NOMO-1 treated with dmso at 0.1 percent for 144 hours (cell line): ENCODE measurements at regions not wholly inside any gene's neighbourhood (a gene's known extent, or its start where the extent isn't known, plus 50 kb on each side); places are given as distances from the start of the nearest gene placed in this dataset.

Experiments used
- DNase-seq: peaks from one replicate; lab custom pipeline; 2025; ENCODE audit not compliant: unreplicated experiment; lab: John Stamatoyannopoulos, UW

GRCh38 chr5:23012842-23013241 lies 159.7 kb upstream of the CDH12 start:
- no peak for DNase-seq

DNA sequence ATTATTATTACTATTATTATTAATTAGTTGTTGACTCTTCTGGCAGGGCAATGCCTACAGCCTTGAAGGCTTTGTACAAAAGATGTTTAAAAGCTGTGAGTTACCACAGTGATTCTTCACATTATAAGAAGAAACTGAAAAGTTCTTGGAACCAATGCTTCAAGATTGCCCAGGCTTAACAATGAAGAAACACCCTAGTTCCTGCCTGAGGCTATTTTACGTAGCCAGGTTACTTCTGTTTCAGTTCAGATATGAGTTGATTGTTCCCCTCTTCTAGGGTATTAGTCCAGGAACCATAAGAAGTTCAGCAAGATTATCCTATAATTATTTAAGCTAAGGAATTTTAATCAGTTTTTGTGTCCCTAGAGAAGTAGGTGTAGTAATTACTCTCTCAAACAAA lies 154.6 kb upstream of the CDH12 start:
- no peak for DNase-seq

- no peak for DNase-seq
Measured at GRCh38 chr5:23007236-23007635, 154.1 kb upstream of the CDH12 start.

- DNase-seq, result no peak
Measured at GRCh38 chr5:23001120-23001519, 148.0 kb upstream of the CDH12 start.

- DNase-seq, result no peak
Measured at GRCh38 chr5:22998774-22999173, 145.6 kb upstream of the CDH12 start.

DNA sequence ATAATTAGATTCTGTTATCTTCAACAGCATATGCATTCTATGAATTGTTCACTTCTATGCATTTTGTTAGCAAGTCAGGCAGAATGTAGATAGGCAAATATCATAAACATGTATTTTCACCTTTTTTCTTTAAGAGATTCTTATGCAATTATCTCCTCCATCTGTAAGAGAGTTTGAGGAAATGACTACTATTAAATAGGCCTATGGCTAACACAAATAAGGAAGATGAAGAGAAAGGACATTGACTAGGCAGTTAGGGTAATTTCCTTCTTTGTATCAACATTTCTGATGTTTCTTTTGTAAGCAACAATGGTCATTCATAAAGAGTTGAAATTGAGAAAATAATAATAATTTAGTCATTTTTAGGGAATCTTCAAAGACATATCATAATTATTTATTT lies 145.2 kb upstream of the CDH12 start:
- DNase-seq, result no peak

DNA sequence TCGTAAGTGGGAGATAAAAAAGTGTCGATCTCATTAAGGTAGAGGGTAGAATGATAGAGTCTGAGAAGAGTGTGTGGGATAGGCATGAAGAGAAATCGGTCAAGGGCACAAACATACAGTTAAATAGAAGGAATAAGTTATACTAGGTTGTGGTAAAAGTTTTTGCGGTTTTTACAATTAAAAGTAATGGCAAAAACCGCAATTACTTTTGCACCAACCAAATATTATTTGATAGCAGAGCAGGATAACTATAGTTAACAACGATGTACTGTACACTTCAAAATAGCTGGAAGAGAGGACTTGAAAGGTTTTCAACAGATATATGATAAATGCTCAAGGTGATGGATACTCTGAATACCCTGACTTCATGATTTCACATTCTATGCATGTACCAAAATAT lies 135.8 kb upstream of the CDH12 start:
- no peak for DNase-seq

- no peak for DNase-seq
Measured at GRCh38 chr5:22986281-22986680, 133.1 kb upstream of the CDH12 start.

DNA sequence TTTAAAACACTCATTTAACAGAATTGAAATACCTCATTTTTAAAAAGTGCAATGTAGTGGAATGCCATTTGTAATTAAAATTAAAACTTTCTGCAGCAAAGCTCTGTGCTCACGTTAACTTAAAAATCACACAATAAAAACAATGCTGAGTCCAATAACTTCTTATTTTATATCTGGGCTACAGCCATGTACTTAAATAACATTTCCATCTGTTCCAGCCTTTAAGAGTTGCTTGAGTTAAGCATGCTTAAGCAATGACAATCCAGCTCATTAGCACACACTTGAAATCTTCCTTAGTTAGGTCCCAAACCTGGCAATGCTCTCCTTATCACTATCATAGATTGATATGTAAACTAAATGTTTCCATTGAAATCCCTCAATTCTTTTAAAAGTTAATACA lies 132.3 kb upstream of the CDH12 start:
- DNase-seq, result no peak

DNA sequence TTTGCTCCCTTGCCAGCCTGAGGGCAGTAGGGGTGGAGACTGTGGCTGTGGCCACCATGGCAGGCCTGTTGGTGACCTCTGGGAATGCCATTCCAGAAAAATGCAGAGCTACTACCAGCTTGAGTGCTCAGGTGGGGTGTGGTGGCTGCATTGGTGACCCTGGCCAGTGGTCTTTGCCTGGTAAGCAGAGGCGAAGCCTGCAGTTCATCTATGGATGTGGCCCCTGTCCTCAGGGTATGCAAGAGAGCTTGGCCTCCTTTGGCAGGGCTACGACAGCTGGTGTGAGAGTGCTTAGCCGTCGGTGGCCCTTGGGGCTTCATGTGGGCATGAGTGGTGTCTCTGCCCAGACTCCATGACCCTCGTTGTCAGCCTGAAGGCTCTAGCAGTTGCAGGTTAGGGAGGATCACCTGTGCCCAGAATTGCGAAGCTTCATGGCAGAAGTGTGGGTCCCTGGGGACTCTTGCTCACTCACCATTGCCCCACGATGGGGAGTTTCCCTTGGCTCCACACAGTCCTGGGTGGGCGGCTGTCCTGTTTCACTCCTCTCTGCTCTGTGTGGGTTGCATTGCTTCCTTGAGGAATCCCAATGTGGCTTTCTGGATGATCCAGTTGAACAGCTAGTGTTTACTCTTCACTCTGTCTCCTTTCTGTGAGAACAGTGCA lies 117.9 kb upstream of the CDH12 start:
- no peak for DNase-seq

GRCh38 chr5:22970491-22970890 lies 117.3 kb upstream of the CDH12 start:
- DNase-seq, result no peak

DNA sequence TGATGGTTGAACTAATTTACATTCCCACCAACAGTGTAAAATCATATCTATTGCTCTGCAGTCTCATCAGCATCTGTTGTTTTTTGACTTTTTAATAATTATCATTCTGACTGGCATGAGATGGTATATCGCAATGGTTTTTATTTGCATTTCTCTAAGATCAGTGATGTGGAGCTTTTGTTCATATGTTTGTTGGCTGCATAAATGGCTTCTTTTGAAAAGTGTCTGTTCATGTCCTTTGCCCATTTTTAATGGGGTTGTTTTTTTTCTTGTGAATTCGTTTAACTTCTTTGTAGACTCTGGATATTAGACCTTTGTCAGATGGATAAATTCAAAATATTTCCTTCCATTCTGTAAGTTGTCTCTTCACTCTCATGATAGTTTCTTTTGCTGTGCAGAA lies 115.2 kb upstream of the CDH12 start:
- no peak for DNase-seq

- no peak for DNase-seq
Measured at GRCh38 chr5:22965960-22966359, 112.8 kb upstream of the CDH12 start.

GRCh38 chr5:22964632-22965031 lies 111.5 kb upstream of the CDH12 start:
- DNase-seq, result no peak

- no peak for DNase-seq
Measured at GRCh38 chr5:22958462-22959262, 105.5 kb upstream of the CDH12 start.

DNA sequence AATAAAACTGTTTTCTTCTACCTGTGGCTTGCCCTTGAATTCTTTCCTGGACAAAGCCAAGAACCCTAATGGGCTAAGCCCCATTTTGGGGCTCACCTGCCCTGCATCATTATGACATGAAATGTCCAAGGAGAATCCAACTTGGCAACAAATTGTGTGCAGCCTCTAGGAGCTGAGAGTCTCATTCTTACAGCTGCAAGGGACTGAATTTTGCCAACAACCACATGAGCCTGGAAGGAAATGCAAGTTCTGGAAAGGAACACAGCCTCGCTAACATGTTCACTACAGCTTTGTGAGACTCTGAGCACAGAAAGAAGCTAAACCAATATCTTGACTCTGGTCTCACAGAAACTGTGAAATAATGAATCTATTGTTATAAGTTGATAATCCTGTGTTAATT lies 94.8 kb upstream of the CDH12 start:
- no peak for DNase-seq

DNA sequence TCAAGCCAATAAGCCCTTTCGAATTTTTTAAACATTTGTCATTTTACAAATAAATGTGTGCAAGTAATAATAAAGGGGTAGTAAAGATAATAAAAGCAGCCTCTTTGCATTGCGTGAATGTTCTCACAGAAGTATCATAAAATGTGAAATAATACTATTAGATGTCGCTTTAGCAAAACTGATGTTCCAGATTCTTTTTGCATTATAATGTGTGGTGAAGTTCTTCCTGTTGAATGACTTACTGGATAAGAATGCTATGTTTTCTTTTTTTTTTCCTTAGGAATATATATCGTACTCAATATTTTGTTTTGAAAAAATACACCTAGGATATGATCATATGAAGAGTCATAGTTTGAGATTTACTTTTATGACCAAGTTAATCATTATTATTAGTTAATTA lies 85.2 kb upstream of the CDH12 start:
- DNase-seq, result no peak

DNA sequence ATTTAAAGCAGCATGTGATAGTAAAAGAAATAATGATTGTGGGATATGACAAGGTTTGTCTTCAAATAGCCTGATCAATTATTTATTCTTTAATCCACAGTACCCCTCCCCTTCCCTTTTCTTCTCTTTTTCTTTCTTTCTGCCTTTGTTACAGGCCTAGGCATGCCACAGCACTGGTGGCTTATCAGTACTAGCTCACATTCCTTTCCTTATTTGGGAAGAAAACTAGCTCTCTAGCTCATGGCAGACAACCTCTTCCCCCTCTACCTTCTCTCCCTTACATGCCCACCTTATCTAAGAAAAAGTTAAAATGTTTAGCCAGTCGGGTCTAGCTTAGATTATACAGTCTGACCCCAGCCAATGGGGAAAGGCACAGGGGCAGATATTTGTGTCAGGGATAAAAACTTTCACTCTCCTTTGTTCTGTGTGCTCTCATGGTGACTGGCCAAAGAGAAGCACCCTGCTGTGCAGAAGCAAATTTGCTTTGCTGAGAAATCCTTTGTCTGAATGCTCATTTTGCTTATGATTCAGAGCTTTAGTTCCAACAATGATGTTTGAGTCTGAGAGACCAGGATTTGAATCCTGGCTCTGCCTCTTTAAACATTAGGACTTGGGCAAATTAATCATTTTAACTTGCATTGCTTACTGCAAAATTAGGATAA lies 75.8 kb upstream of the CDH12 start:
- no peak for DNase-seq

DNA sequence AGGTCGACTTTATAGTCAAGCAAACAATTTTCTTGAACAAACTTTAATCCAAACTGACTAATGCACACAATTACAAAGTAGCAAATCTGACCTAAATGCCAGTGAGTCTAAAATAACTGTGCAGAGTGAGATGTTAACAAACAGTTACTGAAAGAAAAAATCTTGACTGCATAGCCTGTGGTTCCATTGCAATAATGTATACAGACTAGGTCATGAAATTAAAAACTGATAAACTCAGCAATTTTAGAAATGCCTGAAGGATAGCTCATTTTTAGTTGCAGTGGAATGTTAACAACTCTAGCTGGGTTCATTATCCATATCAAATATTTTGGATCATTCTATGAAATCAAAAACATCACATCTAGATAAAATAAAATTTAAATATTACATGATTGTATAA lies 73.4 kb upstream of the CDH12 start:
- no peak for DNase-seq

- no peak for DNase-seq
Measured at GRCh38 chr5:22918511-22918910, 65.4 kb upstream of the CDH12 start.

DNA sequence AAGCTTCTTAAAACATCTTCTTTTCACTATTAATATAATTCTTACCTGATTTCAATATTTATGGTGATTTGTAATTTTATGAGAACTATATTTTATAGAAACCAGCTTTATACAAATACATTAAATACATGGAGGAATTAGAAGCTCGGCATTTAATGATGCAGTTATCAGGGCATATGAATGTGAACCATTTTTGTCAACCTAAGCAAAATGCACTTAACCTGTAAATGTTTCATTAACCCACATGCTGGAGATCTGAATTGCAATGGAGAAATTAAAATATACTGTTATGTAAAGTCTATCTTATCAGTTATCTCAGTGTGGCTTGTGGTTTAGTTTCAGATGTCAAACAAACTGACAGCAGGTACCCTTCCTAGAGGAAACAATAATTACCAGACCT lies 63.2 kb upstream of the CDH12 start:
- no peak for DNase-seq

GRCh38 chr5:22911019-22911418 lies 57.9 kb upstream of the CDH12 start:
- no peak for DNase-seq
